Activated T-cell treated with anti-CD3 and anti-CD28 coated beads, Interleukin-2, amount 50 U/mL, for 24 hours (primary cell): ENCODE measurements at regions not wholly inside any gene's neighbourhood (a gene's known extent, or its start where the extent isn't known, plus 50 kb on each side); places are given as distances from the start of the nearest gene placed in this dataset.

Experiments used
- DNase-seq: peaks from one replicate; pipeline ENCODE4 v3.0.0-alpha.2; 2020
- H3K27ac Mint-ChIP-seq: 2 replicates; pipeline ENCODE4 v1.8.0; 2020; ENCODE audit warnings: mild to moderate bottlenecking, mixed read lengths
- H3K27me3 Mint-ChIP-seq: 2 replicates; pipeline ENCODE4 v1.8.0; 2020; ENCODE audit warnings: mixed read lengths
- H3K36me3 Mint-ChIP-seq: 2 replicates; pipeline ENCODE4 v1.8.0; 2020; ENCODE audit warnings: low read depth, mixed read lengths
- H3K4me1 Mint-ChIP-seq: 2 replicates; pipeline ENCODE4 v1.8.0; 2020; ENCODE audit warnings: low read depth, mixed read lengths
- H3K4me3 Mint-ChIP-seq: 2 replicates; pipeline ENCODE4 v1.8.0; 2020; ENCODE audit warnings: mild to moderate bottlenecking, moderate library complexity, mixed read lengths
- H3K9me3 Mint-ChIP-seq: 2 replicates; pipeline ENCODE4 v1.8.0; 2020; ENCODE audit warnings: mixed read lengths

DNA sequence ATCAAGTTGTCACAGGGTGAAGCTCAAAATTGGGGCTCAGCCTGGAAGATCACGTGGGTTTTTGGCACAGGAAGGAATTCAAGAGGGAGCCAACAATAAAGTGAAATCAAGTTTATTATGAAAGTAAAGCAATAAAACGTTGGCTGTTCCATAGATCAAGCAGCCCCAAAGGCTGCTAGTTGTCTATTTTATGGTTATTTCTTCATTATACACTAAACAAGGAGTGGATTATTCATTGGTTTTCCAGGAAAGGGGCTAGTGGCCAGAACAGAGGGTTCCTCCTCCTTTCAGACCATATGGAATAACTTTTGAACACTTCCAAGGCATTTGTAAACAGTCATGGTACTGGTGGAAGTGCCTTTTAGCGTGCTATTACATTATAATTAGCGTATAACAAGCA lies 723.5 kb upstream of the ADAMTS5 start:
- no peak overlapping the region for H3K27ac Mint-ChIP-seq
- H3K36me3 Mint-ChIP-seq = no peaks in the 10 kb centered on the region
- H3K27me3 Mint-ChIP-seq = no peaks in the 10 kb centered on the region
- peaks cover 7% of the 10 kb centered on the region for H3K9me3 Mint-ChIP-seq
- DNase-seq = no peak
- no peak overlapping the region for H3K4me3 Mint-ChIP-seq
- no peaks in the 10 kb centered on the region for H3K4me1 Mint-ChIP-seq

DNA sequence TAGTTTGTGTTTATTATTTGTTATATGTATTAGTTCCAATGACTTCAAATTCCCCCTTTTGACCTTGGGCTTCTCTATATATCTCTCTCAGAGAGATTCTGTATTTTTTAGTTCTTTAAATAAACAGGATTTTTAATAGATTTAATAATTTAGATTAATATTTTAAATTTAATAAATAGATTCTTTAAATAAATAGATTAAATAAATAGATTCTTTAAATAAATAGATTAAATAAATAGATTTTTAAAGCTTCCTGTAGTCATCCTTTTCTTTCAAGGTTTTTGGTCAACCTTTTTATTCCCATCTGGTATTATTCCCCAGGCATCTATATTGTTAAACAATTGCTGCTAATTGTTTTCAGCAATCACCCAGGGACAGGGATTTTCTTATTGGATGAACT lies 721.9 kb upstream of the ADAMTS5 start:
- H3K4me1 Mint-ChIP-seq = no peaks in the 10 kb centered on the region
- H3K36me3 Mint-ChIP-seq = no peaks in the 10 kb centered on the region
- H3K27ac Mint-ChIP-seq = no peak overlapping the region
- no peaks in the 10 kb centered on the region for H3K27me3 Mint-ChIP-seq
- no peak for DNase-seq
- no peak overlapping the region for H3K4me3 Mint-ChIP-seq
- H3K9me3 Mint-ChIP-seq = peaks cover 7% of the 10 kb centered on the region

DNA sequence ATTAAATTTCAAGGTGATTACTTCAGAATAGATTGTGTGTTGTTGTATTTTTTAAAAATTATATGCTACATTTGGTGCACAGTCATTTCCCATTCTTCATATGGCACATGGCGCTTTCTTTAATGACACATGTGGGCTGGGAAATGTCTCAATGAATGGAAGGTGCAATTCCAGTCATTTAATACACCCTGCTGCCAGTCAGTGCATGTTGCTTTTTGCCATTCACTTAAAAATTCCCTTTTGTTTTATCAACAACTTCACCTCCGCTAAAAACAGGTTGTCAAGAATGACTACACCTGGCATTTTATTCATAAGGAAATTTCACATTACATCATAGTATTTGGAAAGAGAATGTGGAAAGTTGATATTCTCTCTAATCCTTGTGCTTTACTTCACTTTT lies 716.4 kb upstream of the ADAMTS5 start:
- DNase-seq = no peak
- H3K36me3 Mint-ChIP-seq = no peaks in the 10 kb centered on the region
- H3K4me1 Mint-ChIP-seq = no peaks in the 10 kb centered on the region
- H3K27ac Mint-ChIP-seq = no peak overlapping the region
- no peak overlapping the region for H3K4me3 Mint-ChIP-seq
- H3K27me3 Mint-ChIP-seq = no peaks in the 10 kb centered on the region
- peaks cover under 1% of the 10 kb centered on the region for H3K9me3 Mint-ChIP-seq

DNA sequence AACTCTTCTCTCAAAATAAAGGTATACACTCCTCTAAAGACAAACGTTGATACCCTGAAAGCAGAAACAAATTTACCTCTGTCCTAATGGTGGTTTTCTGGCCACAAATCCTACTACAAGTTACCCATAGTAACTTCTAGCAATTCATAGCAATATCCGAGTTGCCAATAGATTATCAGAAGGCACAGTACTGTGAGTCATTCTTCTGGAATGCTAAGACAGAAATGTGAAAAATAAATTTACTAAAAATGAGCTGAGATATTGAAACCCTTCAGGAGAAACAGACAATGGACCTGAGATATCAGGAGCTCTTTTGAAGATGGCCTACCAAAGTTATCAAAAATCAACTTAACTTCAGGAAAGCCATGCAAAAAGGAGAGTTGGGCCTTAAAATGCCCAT lies 715.0 kb upstream of the ADAMTS5 start:
- H3K4me1 Mint-ChIP-seq = no peaks in the 10 kb centered on the region
- no peaks in the 10 kb centered on the region for H3K36me3 Mint-ChIP-seq
- no peak overlapping the region for H3K4me3 Mint-ChIP-seq
- no peak for DNase-seq
- H3K27ac Mint-ChIP-seq = no peak overlapping the region
- no peaks in the 10 kb centered on the region for H3K9me3 Mint-ChIP-seq
- no peaks in the 10 kb centered on the region for H3K27me3 Mint-ChIP-seq

DNA sequence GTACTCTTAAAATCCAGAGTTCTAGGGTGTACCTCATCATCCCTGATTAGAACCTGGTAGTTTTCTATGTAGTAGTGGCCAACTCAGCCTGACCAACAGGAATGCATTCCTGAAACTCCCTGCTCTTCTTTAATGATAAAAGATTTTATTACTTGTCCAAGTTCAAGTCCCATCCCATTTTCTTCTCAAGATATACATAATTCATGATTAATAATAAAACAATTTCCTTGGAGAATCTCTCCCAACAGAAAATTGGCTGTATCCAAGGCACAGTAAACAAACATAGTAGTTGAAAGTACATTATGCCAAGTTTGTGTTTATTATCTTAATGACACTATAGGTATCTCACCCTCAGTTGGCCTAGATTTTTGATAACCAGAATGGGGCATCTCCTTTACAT lies 714.1 kb upstream of the ADAMTS5 start:
- no peak for DNase-seq
- H3K4me3 Mint-ChIP-seq = no peak overlapping the region
- no peak overlapping the region for H3K27ac Mint-ChIP-seq
- H3K27me3 Mint-ChIP-seq = no peaks in the 10 kb centered on the region
- H3K36me3 Mint-ChIP-seq = no peaks in the 10 kb centered on the region
- no peaks in the 10 kb centered on the region for H3K4me1 Mint-ChIP-seq
- H3K9me3 Mint-ChIP-seq = no peaks in the 10 kb centered on the region

DNA sequence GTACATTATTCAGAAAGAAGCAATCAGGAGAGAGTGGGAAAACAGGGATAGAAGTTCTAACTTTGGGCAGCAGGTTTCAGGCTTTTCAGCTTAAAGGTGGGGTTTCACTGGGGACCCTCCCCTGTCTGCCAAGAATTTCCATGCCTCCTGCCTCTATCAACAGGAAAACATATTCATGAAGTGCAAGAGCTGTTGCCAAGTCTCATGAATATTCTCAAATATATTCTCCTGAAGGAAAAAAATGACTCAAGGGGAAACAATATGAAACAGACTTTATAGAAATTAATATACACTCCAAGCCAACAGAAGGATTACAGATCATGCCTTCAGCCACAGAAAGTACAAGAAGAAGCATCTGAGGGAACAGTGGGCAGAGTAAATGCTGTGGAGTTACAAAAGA lies 713.3 kb upstream of the ADAMTS5 start:
- H3K9me3 Mint-ChIP-seq = no peaks in the 10 kb centered on the region
- no peaks in the 10 kb centered on the region for H3K36me3 Mint-ChIP-seq
- no peaks in the 10 kb centered on the region for H3K4me1 Mint-ChIP-seq
- no peak overlapping the region for H3K27ac Mint-ChIP-seq
- no peak overlapping the region for H3K4me3 Mint-ChIP-seq
- no peak for DNase-seq
- no peaks in the 10 kb centered on the region for H3K27me3 Mint-ChIP-seq

DNA sequence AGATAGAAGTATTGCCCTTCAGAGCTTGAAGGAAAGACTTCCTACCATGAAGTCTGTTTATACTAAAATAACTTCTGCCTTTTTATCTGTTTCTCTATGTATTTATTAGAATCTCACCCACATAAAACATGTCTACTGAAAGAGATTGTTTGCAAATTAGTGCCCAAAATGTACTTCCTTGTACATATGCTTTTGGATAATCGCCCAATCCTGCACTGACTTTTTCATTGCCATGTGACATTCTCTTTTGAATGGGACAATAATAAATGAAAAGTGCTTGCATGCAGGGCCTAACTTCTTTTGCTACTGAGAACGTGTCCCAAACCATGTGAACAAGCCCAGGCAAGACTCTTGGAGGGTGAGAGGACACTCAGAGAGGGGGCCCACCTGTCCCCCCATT lies 711.6 kb upstream of the ADAMTS5 start:
- H3K27me3 Mint-ChIP-seq = no peaks in the 10 kb centered on the region
- no peak for DNase-seq
- no peak overlapping the region for H3K27ac Mint-ChIP-seq
- no peaks in the 10 kb centered on the region for H3K36me3 Mint-ChIP-seq
- no peak overlapping the region for H3K4me3 Mint-ChIP-seq
- H3K9me3 Mint-ChIP-seq = no peaks in the 10 kb centered on the region
- no peaks in the 10 kb centered on the region for H3K4me1 Mint-ChIP-seq

DNA sequence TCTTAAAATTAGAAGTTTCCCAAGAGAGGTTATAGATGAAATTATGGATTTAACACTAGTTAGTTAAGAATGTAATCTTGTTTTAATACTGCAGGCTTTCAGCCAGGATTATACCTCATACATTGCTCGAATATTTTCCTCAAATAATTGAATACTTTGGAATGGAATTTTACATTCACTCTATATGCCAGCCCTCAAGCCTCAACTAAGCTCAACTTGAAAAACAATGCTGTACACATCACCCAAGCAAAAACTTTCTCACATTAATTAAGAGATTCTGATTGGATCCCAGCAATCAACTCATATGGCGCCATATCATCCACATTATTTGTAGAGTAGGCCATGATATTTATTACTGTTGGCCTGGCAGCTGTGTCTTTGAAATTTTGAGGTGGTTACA lies 710.7 kb upstream of the ADAMTS5 start:
- H3K36me3 Mint-ChIP-seq = no peaks in the 10 kb centered on the region
- no peaks in the 10 kb centered on the region for H3K4me1 Mint-ChIP-seq
- no peaks in the 10 kb centered on the region for H3K9me3 Mint-ChIP-seq
- DNase-seq = no peak
- no peak overlapping the region for H3K27ac Mint-ChIP-seq
- no peaks in the 10 kb centered on the region for H3K27me3 Mint-ChIP-seq
- H3K4me3 Mint-ChIP-seq = no peak overlapping the region

DNA sequence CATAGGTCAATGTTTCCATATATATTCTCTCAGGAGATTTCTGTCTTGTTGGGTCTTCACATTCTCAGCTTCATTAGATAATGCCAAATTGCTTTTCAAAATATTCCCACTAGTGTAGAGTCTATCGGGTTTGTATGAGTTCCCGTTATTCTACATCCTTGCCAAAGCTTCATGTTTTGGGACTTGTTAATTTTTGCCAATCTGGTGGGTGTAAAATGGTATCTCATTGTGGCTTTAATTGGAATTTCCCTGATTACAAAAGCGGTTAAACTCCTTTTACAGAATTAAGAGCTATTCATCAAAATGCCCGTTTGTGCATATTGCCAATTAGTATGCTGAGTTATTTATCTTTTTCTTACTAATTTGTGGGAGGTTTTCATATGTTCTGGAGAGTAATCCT lies 708.4 kb upstream of the ADAMTS5 start:
- Mint-ChIP-seq H3K9me3 (no peaks in the 10 kb centered on the region), H3K27me3 (no peaks in the 10 kb centered on the region), H3K4me1 (no peaks in the 10 kb centered on the region), H3K4me3 (no peak overlapping the region), H3K36me3 (no peaks in the 10 kb centered on the region), H3K27ac (no peak overlapping the region)
- no peak for DNase-seq

DNA sequence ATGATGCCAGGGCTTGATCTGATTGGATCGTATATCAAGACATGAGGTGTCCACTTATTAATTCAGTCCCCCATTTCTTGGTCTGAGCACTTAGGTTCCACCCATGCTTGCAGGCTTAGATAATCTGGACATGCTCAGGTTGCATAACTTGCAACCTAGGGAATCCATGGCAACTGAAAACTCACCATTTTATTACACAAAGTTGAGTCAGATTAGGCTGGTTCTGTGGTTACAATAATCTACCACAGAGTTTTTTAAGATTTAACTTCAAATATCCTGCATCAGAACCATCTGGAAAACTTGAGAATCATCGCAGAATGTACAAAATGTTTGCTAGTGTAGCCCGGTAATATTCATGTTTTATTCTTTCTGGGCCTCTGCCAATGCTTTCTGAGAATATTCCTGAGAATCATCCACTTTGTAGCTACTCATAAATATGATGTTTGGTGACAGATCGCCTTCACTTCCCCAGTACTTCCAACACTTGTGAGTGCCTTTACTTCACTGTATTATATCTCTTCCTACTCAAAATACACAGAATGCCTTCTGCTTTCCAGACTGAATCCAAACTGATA lies 707.2 kb upstream of the ADAMTS5 start:
- no peak for DNase-seq
- Mint-ChIP-seq H3K27ac (no peak overlapping the region), H3K4me1 (no peaks in the 10 kb centered on the region), H3K36me3 (no peaks in the 10 kb centered on the region), H3K9me3 (no peaks in the 10 kb centered on the region), H3K4me3 (no peak overlapping the region), H3K27me3 (no peaks in the 10 kb centered on the region)

DNA sequence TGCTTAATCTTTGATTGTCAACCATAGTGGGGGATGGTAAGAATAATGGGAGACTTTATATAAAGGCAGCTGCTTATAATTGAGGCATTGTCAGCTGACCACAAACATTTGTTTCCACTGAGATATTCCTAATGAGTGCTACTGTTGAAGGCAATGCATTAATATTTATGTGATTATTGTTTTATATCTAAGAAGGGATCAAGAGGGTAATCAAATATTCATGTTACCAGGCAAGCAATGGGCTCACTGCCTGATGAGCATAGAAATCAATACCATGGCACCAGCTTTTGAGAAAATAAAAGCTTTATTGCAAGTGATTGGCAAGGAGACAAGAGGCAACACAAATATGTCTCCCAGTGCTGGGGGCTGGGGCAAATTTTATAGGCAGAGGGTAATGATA lies 706.7 kb upstream of the ADAMTS5 start:
- Mint-ChIP-seq H3K36me3 (no peaks in the 10 kb centered on the region), H3K9me3 (no peaks in the 10 kb centered on the region), H3K4me3 (no peak overlapping the region), H3K4me1 (no peaks in the 10 kb centered on the region), H3K27ac (no peak overlapping the region), H3K27me3 (no peaks in the 10 kb centered on the region)
- DNase-seq = no peak

DNA sequence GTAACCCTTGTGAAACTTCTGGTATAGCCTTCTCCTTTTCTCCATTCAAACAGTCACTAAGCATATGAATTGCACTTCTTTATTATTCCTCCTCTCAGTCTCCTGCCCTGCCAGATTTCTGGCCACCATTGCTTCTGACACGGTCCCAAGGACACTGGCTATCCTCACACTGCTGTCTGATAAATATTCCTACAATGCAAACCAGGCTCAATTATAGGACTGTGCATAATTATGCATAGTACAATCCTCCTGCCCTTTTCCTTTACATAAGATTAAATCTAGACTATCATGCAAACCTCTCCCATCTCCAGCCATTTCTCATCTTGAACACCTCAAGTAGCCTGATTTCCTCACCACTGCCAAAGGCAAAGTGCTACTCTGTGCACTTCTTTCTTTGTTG lies 704.3 kb upstream of the ADAMTS5 start:
- DNase-seq = no peak
- Mint-ChIP-seq H3K4me1 (no peaks in the 10 kb centered on the region), H3K36me3 (no peaks in the 10 kb centered on the region), H3K9me3 (no peaks in the 10 kb centered on the region), H3K27ac (no peak overlapping the region), H3K4me3 (no peak overlapping the region), H3K27me3 (no peaks in the 10 kb centered on the region)

DNA sequence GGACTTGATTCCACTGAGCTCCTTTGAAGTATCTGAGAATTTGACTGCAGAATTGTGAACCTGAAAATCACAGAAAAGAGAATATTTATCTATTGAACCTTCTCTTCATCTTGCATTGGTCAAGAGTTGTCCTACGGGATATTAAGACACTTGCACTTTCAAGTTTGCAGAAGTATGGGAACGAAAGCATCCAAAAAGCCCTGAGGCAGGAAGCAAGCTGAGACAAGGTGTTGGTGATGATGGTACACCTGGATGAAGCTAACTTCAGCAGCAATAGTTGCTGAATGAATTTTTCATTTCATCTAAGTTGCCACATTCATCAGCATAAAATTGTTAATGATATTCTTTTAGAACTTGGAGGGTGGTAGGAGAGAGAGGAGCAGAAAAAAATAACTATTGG lies 686.6 kb upstream of the ADAMTS5 start:
- Mint-ChIP-seq H3K4me3 (no peak overlapping the region), H3K27me3 (no peaks in the 10 kb centered on the region), H3K4me1 (no peaks in the 10 kb centered on the region), H3K9me3 (no peaks in the 10 kb centered on the region), H3K27ac (no peak overlapping the region), H3K36me3 (no peaks in the 10 kb centered on the region)
- no peak for DNase-seq

DNA sequence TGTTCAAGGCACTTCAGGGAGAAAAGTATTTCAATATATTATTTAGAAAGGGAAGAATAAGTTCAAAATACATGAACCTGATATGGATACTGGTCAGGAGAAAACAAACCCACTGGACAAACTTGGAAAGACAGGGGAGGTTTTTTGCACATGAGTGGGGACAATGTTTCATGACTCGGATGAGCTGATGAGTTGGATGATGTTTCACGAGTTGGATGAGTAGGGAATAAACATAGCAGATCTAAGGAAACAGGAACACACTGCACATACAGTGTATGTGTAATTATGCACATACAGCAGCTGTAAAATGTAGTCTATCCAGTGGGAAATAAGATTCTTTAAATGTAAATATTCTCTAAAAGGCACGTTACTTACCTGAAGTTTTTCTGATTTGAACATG lies 682.9 kb upstream of the ADAMTS5 start:
- H3K27ac Mint-ChIP-seq = no peak overlapping the region
- no peak overlapping the region for H3K4me3 Mint-ChIP-seq
- no peaks in the 10 kb centered on the region for H3K27me3 Mint-ChIP-seq
- no peaks in the 10 kb centered on the region for H3K4me1 Mint-ChIP-seq
- no peaks in the 10 kb centered on the region for H3K9me3 Mint-ChIP-seq
- H3K36me3 Mint-ChIP-seq = no peaks in the 10 kb centered on the region
- no peak for DNase-seq

DNA sequence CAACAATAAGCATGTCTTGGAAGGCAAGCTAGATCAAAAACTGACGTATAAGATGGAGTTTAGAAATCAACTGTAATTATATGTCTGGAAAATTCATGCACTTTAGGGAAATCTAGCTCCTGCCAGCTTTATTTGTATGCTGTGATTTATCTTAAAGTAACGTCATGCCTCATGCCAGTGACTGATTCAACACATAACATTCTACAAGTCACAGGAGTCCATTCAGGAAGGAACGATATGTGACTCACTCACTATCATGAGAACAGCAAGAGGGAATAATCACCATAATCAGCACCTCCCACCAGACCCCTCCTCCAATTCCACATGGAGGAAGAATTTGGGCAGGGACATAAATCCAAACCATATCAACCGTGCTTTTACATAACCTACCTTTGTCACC lies 682.4 kb upstream of the ADAMTS5 start:
- no peak overlapping the region for H3K27ac Mint-ChIP-seq
- no peak for DNase-seq
- H3K4me3 Mint-ChIP-seq = no peak overlapping the region
- H3K27me3 Mint-ChIP-seq = no peaks in the 10 kb centered on the region
- H3K9me3 Mint-ChIP-seq = no peaks in the 10 kb centered on the region
- H3K36me3 Mint-ChIP-seq = no peaks in the 10 kb centered on the region
- H3K4me1 Mint-ChIP-seq = no peaks in the 10 kb centered on the region

DNA sequence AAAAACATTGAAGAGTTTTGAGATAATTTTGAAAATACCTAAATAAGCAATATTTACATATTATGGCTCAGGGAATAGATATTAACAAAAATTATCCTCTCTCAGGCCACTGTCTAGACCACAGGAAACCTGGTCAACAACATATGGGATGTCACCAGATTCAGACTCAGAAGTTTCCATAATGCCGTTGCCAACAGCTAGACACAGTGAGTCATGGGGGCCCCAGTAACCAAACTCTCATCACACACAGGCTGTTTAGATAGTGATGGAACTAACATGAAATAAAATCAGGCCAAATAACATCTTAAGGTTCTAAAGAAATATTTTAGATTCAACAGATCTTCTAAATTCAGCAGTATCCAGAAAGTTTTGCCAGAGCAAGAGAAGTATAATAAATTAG lies 681.7 kb upstream of the ADAMTS5 start:
- DNase-seq = no peak
- Mint-ChIP-seq H3K27ac (no peak overlapping the region), H3K36me3 (no peaks in the 10 kb centered on the region), H3K27me3 (no peaks in the 10 kb centered on the region), H3K9me3 (no peaks in the 10 kb centered on the region), H3K4me1 (no peaks in the 10 kb centered on the region), H3K4me3 (no peak overlapping the region)
